GM18868 (cell line): ENCODE measurements at regions not wholly inside any gene's neighbourhood (a gene's known extent, or its start where the extent isn't known, plus 50 kb on each side); places are given as distances from the start of the nearest gene placed in this dataset.

Source experiments
- ATAC-seq: cut with Tn5 transposase; IDR thresholded peaks from one replicate; pipeline ENCODE4 v1.9.1; 2021; ENCODE audit warnings: mild to moderate bottlenecking, moderate library complexity; ENCODE audit not compliant: unreplicated experiment

DNA sequence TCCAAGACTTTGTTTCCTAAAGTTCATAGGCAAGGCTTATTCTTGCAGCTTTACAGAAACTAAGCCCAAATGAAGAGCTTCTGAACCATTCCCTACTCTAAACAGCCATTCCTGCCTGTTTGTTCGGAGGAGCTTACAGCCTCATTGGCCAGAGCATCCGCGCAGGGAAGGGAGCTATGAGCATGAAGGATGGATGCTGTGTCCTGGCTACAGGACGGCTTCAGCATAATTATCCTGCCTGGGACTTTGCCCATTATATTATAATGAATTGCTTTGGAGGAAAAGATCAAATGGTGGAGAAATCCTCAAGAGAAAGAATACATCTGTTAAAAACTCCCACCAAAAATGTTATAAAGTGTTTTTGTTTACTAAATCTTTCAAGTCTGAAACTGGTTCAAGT lies 378.2 kb upstream of the BTBD3 start:
- no peak for ATAC-seq

DNA sequence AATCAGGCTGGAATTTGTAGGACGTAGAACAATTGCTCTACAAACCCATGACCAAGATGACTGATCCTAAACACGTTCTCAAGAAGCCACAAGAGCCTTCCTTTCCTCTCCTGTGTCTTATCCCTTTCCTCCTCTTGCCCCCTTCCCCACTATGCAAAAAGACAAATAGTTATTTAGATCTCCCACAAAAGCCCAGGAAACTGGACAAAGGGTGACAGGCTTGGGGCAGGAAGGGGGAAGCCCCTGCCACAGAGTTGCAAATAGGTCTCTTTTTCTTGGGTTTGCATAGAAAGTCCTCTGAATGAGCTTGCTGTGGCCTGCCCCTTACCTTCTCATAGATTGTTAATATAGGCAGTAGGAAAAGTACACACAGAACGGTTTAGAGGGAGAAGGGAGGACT lies 377.1 kb upstream of the BTBD3 start:
- ATAC-seq, result no peak

- ATAC-seq, result no peak
Measured at GRCh38 chr20:11542645-11543044, 375.0 kb upstream of the BTBD3 start.

GRCh38 chr20:11544029-11544678 lies 373.5 kb upstream of the BTBD3 start:
- peak; percentile 78 for ATAC-seq

- ATAC-seq, result no peak
Measured at GRCh38 chr20:11546939-11547338, 370.8 kb upstream of the BTBD3 start.

DNA sequence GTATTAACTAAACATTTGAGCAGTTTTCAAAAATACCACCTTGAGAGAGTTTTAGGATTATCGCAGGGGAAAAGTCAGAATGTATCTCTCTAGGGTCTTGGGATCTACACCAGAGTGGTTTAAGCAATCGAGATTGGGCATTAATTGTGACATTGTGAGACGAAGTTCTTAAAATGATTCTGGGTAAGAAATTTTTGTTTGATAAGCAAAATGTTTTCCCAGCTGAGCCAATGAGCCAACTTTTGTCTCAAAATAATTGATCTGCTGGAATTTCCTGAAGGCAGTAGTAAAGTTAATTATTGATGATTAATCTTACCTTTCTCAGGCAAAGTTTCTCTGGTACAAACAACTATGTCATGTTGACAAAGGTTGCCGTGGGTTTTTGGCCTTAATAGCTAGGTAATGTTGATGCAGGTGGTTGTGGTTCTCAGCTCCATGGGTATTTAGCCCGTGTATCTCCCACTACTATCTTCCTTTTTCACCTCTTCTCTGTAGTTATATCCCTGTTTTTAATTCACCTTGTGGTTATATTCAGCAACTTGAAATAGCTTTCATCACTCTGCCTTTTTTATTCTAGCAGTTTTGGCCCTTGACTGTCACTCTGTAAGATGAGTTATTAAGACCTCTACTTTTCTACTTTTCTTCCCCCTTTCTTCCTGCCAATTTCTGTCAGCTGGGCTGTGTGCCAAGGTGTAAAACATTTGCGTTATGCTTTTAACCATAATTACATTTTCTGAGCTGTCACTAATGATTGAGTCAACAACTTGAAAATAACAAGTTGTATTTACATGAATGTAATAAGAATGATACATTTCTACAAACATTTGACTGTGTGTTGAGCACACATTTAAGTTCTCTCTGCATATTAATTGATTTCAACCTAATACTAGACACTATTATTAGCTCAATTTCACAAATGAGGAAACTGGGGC lies 368.3 kb upstream of the BTBD3 start:
- no peak for ATAC-seq

DNA sequence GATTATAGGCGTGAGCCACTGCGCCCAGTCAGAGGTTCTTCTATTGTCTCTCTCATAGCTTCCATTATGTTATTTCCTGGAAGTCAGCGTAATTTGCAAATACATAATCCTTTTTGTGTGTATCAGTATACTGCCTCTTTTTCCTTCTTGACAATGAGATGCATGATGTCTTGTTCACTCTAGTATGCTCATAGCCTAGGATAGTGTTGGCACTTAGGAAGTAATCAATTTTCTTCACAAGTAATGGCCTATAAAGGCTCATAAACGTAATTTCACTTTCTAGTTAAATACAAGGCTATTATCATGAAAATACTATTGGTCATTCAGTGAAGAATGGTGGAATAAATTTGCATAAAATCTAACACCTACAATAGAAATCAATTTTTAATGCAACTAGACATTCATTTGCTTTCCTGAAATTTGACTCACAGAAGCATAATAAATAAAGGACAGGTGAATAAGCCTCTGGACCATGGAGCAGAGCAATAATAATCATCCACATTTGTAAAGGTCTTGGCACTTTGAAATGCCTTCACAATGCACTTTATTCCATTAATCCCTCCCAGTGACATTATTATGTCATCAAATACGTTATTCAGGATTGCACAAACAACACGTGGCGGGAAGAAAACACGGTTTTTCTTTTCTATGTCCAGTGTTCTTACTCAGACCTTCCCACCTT lies 366.9 kb upstream of the BTBD3 start:
- ATAC-seq, result no peak

DNA sequence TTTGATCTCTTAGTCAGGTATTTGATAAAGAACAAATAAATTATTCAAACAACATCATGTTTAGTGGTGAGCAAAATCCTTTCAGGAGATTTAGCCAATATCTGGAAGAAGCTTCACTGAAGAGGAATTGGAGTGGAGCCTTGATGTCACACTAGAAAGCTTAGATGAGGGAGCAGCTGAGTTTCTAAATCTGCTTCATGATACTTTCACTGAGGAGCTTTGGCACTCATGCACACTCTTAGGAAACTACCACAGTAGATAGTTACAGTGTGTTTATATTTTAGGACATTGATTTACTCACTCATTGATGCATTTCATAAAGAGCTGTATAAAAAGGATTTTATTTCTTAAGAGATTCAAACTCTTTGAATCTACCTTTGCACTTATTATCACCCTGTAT lies 366.2 kb upstream of the BTBD3 start:
- ATAC-seq, result no peak

- ATAC-seq, result no peak
Measured at GRCh38 chr20:11553603-11554002, 364.1 kb upstream of the BTBD3 start.

DNA sequence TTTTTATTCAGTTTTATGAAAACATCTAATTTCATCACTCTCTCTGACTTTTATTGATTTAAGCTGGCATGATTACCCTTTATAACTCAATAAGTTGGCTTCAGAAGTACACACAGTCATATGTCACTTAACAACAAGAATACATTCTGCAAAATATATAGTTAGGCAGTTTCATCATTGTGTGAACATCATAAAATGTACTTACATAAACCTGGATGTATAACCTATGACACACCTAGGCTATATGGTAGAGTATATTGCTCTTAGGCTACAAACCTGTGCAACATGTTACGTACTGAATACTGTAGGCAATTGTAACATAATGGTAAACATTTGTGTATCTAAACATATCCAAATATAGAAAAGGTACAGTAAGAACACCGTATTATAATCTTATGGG lies 362.2 kb upstream of the BTBD3 start:
- ATAC-seq, result no peak

DNA sequence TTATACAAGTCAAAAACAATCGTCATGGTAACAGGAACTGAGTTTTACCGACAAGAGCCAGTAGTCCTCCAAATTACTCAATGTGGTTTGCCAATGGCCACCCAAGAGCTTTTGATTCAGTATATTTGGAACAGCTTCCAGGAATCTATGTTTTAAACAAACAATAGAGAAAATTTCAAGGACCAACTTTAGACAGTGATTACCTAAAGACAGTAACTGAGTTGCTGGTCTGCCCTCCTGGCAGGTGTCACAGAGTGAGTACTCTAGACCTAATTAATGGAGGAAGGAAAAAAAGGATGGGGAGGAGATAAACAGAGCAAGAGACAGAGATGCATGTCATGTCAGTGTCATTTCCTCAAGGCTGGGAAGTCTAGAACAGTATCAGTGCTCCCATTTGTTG lies 361.3 kb upstream of the BTBD3 start:
- no peak for ATAC-seq

GRCh38 chr20:11564491-11564890 lies 353.2 kb upstream of the BTBD3 start:
- no peak for ATAC-seq

- ATAC-seq, result no peak
Measured at GRCh38 chr20:11569163-11569562, 348.5 kb upstream of the BTBD3 start.

- ATAC-seq, result no peak
Measured at GRCh38 chr20:11573507-11573906, 344.2 kb upstream of the BTBD3 start.

- ATAC-seq, result no peak
Measured at GRCh38 chr20:11581271-11581670, 336.4 kb upstream of the BTBD3 start.

DNA sequence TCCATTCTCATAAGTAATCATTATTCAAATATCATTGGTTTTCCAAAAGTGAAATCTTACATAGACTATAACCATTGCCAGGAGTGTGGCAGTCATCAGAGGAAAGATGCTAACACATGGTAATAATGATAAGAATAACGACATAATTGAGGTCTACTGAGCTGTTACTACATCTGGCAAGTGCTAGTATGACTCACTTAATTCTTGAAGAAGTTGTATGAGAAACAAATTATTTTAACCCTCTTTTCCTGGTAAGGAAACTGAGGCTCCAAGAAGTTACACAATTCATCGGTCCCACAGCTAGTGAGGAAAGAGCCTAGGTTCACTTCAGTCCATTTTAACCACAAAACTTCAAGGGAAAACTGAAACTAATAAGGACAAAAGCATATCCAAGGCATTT lies 335.6 kb upstream of the BTBD3 start:
- no peak for ATAC-seq

- ATAC-seq, result no peak
Measured at GRCh38 chr20:11585752-11586352, 331.8 kb upstream of the BTBD3 start.

GRCh38 chr20:11588875-11589274 lies 328.8 kb upstream of the BTBD3 start:
- no peak for ATAC-seq

- ATAC-seq, result no peak
Measured at GRCh38 chr20:11591965-11592364, 325.7 kb upstream of the BTBD3 start.

GRCh38 chr20:11604339-11604738 lies 313.4 kb upstream of the BTBD3 start:
- ATAC-seq, result no peak

GRCh38 chr20:11607047-11607446 lies 310.6 kb upstream of the BTBD3 start:
- no peak for ATAC-seq
